ENCODE measurements at regions not wholly inside any gene's neighbourhood (a gene's known extent, or its start where the extent isn't known, plus 50 kb on each side); places are given as distances from the start of the nearest gene placed in this dataset.

DNA sequence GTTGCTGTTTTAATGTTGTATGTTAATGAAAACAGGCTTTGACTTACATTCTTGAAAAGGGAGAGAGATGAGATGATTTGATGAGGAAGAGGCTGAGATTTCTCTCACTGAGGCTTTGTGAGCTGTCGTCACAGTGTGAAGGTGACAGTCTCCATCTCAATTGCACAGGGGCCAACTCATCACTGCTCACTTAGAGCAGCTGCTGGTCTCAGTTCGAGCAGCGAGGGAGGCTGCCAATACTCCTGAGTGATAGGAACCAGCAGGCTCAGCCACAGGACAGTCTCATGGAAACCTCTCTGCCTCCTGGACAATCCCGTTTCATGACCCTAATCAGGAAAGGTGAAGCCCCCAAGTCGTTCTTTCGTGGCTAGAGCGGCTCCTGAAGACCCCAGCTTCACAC, 170.7 kb upstream of the SOX11 start:
- no peaks in the 10 kb centered on the region for H3K9me3 ChIP-seq
- in situ Hi-C loops (cut with MboI; ENCODE audit: low sequenced_read_pairs) = no loop called here

DNA sequence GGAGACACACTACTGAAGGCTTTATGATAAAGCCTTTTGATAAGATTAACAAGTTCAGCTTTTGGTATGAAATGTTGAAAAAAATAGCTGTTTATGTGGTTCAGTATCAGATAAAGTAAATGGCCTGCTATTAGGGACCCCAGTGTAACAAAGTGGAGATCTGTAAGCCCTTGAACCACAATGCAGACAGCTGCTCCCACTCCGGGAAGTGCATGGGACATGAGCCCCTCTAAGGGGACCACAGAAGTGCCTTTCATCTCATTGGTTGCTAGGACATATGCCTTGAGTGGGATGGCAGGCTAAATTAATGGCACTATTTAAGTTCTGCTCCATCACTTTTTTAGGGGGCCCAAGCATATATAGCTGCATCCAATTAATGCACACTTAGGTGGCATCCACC, 167.6 kb upstream of the SOX11 start:
- Histone ChIP-seq H3K27me3 (ENCODE audit: low read depth) (no peaks in the 10 kb centered on the region), H3K9me3 (no peaks in the 10 kb centered on the region), H3K36me3 (replicated peaks) (no peaks in the 10 kb centered on the region), H3K4me3 (no peak overlapping the region), H3K4me1 (no peaks in the 10 kb centered on the region)
- no peak for DNase-seq (ENCODE audit: low spot score in 2 of 2)
- in situ Hi-C loops (cut with MboI; ENCODE audit: low sequenced_read_pairs) = no loop called here

More for the DNA sequence above, 170.7 kb upstream of the SOX11 start:
- H3K36me3 ChIP-seq (replicated peaks) = no peaks in the 10 kb centered on the region
- H3K4me1 ChIP-seq = no peaks in the 10 kb centered on the region
- no peaks in the 10 kb centered on the region for H3K27me3 ChIP-seq (ENCODE audit: low read depth)
- no peak for DNase-seq (ENCODE audit: low spot score in 2 of 2)
- no peak overlapping the region for H3K4me3 ChIP-seq

DNA sequence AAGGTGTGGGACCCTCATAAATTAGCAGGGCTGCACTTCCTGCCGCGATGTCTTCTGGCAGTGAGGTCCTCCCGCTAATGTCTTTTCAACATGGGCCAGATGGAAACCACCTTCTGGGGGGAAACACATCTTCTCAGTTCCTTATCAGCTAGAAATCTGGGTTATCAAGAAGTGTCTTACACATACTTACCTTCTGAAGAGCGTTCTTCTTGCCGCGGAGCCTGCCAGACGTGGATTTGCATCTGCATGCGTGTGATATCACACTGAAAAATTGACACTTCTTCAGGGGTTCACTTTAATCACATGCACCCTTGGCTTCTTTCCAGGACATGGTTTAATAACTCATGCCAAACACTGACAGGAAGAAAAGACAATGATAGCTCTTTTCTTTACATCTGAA, 163.5 kb upstream of the SOX11 start:
- Histone ChIP-seq H3K27me3 (ENCODE audit: low read depth) (no peaks in the 10 kb centered on the region), H3K36me3 (replicated peaks) (no peaks in the 10 kb centered on the region), H3K4me3 (no peak overlapping the region), H3K4me1 (no peaks in the 10 kb centered on the region), H3K9me3 (no peaks in the 10 kb centered on the region)
- no peak for DNase-seq (ENCODE audit: low spot score in 2 of 2)
- in situ Hi-C loops (cut with MboI; ENCODE audit: low sequenced_read_pairs) = no loop called here

DNA sequence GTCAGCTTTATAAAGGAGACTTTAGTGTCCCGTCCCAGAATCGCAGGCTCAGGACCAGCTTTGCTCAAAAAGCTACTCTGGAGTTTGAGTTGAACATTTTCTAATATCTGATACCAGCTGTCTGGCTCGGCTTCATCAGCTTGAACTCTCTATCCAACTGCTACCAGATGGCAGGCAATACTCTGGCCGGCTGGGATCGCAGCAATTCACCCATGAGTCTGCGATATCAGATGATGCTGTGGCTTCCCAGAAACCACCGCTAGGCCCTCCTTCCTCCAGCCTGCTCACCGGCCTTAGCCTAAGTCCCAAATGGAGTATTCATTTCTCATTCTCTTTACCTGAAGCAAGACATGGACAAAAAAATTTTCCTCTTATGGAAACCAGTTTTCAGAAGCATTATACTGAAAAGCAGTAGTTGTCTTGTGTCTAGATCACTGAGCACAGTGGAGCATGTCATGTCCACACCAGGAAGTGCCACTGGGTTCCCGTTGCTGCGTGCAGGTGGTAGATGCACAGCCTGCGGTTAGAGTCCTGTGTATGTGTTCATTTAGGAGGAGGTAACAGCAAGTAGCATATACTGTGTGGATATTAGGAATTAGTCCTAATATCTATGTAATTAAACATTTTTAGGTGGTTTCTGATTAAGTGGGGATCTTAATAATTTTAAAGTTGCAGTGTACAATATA, 162.0 kb upstream of the SOX11 start:
- in situ Hi-C loops (cut with MboI; ENCODE audit: low sequenced_read_pairs) = no loop called here
- no peaks in the 10 kb centered on the region for H3K27me3 ChIP-seq (ENCODE audit: low read depth)

DNA sequence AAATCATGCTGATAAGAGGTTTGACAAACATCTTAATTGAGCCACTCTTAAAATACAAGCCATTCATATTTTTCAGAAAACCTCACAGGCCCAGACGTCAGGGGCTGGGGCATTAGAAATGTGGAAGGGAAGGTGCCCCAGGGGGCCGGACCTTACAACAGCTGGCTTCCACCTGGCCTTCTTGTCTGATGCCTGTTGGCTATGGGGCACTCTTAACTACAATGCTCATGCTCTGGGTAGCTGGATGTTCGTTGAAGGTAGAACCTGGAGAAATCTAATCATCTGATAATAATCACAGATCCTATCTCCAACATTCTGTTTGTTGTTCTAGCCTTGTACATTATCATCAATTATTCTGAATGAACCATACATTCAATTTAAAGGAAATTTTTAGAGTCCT, 156.9 kb upstream of the SOX11 start:
- DNase-seq (ENCODE audit: low spot score in 2 of 2) = no peak
- Histone ChIP-seq H3K27me3 (ENCODE audit: low read depth) (no peaks in the 10 kb centered on the region), H3K36me3 (replicated peaks) (no peaks in the 10 kb centered on the region), H3K9me3 (no peaks in the 10 kb centered on the region), H3K4me1 (no peaks in the 10 kb centered on the region), H3K4me3 (no peak overlapping the region)
- in situ Hi-C loops (cut with MboI; ENCODE audit: low sequenced_read_pairs) = no loop called here

More for the DNA sequence above, 162.0 kb upstream of the SOX11 start:
- Histone ChIP-seq H3K4me1 (no peaks in the 10 kb centered on the region), H3K36me3 (replicated peaks) (no peaks in the 10 kb centered on the region), H3K4me3 (no peak overlapping the region), H3K9me3 (no peaks in the 10 kb centered on the region)
- DNase-seq (ENCODE audit: low spot score in 2 of 2) = no peak

DNA sequence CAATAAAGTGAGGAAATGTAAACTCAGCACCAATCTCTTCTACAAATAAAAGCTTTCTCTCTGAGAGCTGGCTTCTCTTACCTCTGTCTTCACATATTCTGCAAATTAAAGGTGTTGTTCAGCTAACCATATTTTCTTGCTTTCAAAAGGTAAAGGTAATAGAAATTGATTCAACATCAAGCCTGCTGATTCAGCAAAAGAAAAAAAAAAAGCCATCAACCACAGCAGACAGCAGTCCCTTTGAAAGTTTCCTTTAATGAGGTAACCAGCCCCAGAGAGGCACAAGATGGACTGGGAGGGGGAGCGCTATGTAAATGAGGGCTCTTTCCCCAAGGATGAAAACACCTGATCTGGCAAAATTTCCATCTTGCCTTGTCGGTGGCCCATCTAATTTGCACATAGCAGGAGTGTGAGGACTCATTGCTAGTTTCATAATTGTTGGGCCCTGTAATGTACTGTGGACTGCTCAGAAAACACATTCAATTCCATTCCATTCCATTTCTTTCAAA, 154.9 kb upstream of the SOX11 start:
- in situ Hi-C loops (cut with MboI; ENCODE audit: low sequenced_read_pairs) = no loop called here
- no peaks in the 10 kb centered on the region for H3K27me3 ChIP-seq (ENCODE audit: low read depth)
- H3K36me3 ChIP-seq (replicated peaks) = no peaks in the 10 kb centered on the region
- no peak for DNase-seq (ENCODE audit: low spot score in 2 of 2)
- H3K9me3 ChIP-seq = no peaks in the 10 kb centered on the region
- H3K4me3 ChIP-seq = no peak overlapping the region
- H3K4me1 ChIP-seq = no peaks in the 10 kb centered on the region

DNA sequence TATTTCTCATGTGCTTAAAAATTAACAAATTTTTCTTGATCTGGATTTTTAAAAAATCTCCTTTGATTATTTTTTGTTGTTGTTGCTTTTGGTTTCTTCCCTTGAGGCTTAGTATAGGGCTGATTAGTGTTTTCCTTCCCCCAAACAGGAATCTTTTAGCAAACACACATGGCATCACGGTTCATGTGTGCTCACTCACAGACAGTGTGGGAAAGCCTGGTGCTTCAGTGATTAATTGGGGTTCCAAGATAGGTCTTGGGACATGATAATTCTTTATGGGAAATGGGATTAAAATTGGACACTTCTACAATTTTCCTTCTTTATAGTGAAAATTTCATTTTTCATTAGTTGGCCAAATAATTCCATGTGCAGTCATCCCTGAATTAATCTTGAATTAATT, 153.9 kb upstream of the SOX11 start:
- Histone ChIP-seq H3K4me3 (no peak overlapping the region), H3K4me1 (no peaks in the 10 kb centered on the region), H3K9me3 (0 out of 2 replicates have a peak, but pooled peaks cover 2% of the 10 kb centered on the region), H3K36me3 (replicated peaks) (no peaks in the 10 kb centered on the region), H3K27me3 (ENCODE audit: low read depth) (no peaks in the 10 kb centered on the region)
- no peak for DNase-seq (ENCODE audit: low spot score in 2 of 2)
- in situ Hi-C loops (cut with MboI; ENCODE audit: low sequenced_read_pairs) = no loop called here

DNA sequence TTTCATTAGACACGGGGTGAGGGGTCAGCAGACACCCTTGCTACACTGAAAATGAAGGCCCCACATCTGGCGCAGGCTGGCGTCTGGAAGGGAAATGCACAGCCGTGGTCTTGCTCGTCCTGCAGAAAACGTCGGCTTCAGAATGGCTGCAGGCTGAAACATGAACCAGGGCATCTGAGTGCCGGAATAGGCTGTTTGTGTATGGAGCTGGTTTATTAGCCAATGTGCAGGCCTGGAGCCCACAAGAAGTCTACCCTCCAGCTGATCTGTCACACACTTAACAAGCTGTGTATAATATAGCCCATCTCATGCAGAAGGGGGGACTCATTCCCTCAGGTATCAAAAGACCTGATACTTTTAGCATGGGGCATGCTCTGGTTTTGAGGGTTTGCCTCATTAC, 153.4 kb upstream of the SOX11 start:
- no peak for DNase-seq (ENCODE audit: low spot score in 2 of 2)
- no peaks in the 10 kb centered on the region for H3K4me1 ChIP-seq

DNA sequence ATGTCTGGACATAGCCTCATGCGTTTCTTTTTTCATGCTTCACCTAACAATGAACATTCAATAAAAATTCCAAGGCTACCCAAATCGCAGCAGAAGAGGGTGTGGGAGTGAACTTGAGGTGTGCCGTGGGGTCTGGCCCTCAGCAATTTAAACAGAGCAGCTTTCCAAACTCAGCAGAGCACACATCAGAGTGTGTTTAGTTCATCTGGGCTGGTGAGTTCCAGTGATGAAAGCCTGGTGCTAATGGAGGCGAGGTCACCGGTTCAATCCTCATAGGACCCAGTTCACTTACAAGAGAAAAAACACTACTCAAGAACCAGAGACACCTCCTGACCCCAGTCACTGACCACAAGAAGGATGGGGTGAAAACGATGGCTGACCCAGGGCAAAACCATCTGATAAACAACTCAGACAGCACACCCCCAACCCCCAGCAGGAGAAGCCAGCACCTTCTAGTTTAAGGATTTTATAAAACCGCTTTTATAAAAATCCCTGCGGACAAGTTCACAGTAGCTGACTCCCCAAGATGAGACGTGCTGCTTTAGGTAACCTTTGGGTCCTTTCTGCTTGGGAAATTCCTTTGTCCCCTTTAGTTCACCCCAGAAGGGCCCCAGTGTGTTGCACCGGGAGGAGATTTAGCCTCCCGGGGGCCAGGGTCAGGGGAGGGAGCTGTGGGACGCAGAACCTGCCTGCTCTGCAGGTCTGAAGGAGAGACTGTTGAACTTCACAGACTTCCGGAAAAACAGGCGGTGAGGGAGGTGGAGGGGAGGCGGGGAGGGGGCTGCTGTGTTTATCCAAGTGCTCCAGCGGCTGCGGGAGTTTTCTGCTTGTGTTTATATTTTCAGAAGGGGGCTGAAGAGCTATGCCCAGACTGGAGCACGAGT, 152.7 kb upstream of the SOX11 start:
- Histone ChIP-seq H3K36me3 (replicated peaks) (no peaks in the 10 kb centered on the region), H3K4me1 (no peaks in the 10 kb centered on the region), H3K27me3 (ENCODE audit: low read depth) (no peaks in the 10 kb centered on the region), H3K4me3 (no peak overlapping the region), H3K9me3 (0 out of 2 replicates have a peak, but pooled peaks cover 2% of the 10 kb centered on the region)
- in situ Hi-C loops (cut with MboI; ENCODE audit: low sequenced_read_pairs) = no loop called here
- no peak for DNase-seq (ENCODE audit: low spot score in 2 of 2)

More for the DNA sequence above, 153.4 kb upstream of the SOX11 start:
- no peak overlapping the region for H3K4me3 ChIP-seq
- 0 out of 2 replicates have a peak, but pooled peaks cover 2% of the 10 kb centered on the region for H3K9me3 ChIP-seq
- in situ Hi-C loops (cut with MboI; ENCODE audit: low sequenced_read_pairs) = no loop called here
- H3K36me3 ChIP-seq (replicated peaks) = no peaks in the 10 kb centered on the region
- no peaks in the 10 kb centered on the region for H3K27me3 ChIP-seq (ENCODE audit: low read depth)

DNA sequence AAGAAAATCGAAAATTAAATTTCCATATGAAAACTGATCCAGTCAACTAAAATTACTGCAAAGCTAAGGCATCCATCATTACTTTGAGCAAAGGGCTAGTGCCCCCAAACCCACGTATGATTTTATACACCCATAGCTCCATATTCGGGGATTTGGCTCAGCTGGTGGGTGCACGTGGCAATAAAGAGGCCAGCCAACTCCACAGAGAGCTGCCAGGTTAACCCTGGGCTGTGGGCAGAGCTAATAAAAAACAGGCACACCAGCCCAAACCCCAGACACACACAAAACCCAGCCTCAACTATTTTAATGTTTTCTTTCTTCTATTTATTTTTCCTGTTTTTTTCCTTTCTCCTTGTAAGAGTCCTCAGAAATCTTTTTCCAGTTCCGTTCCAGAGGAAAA, 151.3 kb upstream of the SOX11 start:
- H3K9me3 ChIP-seq = 0 out of 2 replicates have a peak, but pooled peaks cover 2% of the 10 kb centered on the region
- H3K36me3 ChIP-seq (replicated peaks) = no peaks in the 10 kb centered on the region
- in situ Hi-C loops (cut with MboI; ENCODE audit: low sequenced_read_pairs) = no loop called here
- H3K4me1 ChIP-seq = no peaks in the 10 kb centered on the region
- H3K27me3 ChIP-seq (ENCODE audit: low read depth) = no peaks in the 10 kb centered on the region
- no peak for DNase-seq (ENCODE audit: low spot score in 2 of 2)
- no peak overlapping the region for H3K4me3 ChIP-seq

DNA sequence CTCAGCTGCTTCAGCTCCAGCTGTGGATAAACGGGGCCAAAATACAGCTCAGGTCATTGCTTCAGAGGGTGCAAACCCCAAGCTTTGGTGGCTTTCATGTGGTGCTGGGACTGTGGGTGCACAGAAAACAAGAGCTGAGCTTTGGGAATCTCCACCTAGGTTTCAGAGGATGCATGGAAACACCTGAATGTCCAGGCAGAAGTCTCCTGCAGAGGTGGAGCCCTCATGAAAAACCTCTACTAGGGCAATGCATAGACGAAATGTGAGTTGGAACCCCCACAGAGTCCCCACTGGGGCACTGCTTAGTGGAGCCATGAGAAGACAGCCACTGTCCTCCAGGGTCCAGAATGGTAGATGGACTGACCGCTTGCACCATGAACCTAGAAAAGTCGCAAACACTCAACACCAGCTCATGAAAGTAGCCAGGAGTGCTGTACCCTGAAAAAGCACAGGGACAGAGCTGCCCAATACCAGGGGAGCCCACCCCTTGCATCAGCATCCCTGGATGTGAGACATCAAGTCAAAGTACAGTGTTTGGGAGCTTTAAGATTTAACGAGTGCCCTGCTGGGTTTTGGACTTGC, 147.9 kb upstream of the SOX11 start:
- DNase-seq (ENCODE audit: low spot score in 2 of 2) = no peak
- in situ Hi-C loops (cut with MboI; ENCODE audit: low sequenced_read_pairs) = no loop called here
- 0 out of 2 replicates have a peak, but pooled peaks cover 2% of the 10 kb centered on the region for H3K9me3 ChIP-seq

DNA sequence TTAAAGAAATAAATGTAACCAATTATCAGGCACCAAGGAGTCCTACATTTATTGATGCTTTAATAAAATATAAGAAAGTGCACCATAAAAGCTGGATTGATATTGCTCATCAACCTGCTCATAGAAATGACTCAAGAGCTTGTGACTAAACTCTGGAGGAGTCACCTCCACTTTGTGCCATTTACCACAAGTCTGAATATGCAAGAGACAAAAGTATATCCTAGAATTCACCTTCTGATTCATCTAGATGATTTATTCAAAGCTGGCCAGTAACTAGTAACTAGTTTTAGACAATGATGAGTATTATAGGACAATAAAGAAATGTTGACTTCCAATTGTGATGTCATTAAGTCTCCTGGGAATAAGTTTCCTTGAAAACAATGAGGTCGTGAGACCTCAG, 146.0 kb upstream of the SOX11 start:
- no peaks in the 10 kb centered on the region for H3K4me1 ChIP-seq
- 0 out of 2 replicates have a peak, but pooled peaks cover 2% of the 10 kb centered on the region for H3K9me3 ChIP-seq
- H3K27me3 ChIP-seq (ENCODE audit: low read depth) = no peaks in the 10 kb centered on the region
- no peaks in the 10 kb centered on the region for H3K36me3 ChIP-seq (replicated peaks)
- DNase-seq (ENCODE audit: low spot score in 2 of 2) = no peak
- H3K4me3 ChIP-seq = no peak overlapping the region
- in situ Hi-C loops (cut with MboI; ENCODE audit: low sequenced_read_pairs) = no loop called here

More for the DNA sequence above, 147.9 kb upstream of the SOX11 start:
- Histone ChIP-seq H3K36me3 (replicated peaks) (no peaks in the 10 kb centered on the region), H3K27me3 (ENCODE audit: low read depth) (no peaks in the 10 kb centered on the region), H3K4me1 (no peaks in the 10 kb centered on the region), H3K4me3 (no peak overlapping the region)

DNA sequence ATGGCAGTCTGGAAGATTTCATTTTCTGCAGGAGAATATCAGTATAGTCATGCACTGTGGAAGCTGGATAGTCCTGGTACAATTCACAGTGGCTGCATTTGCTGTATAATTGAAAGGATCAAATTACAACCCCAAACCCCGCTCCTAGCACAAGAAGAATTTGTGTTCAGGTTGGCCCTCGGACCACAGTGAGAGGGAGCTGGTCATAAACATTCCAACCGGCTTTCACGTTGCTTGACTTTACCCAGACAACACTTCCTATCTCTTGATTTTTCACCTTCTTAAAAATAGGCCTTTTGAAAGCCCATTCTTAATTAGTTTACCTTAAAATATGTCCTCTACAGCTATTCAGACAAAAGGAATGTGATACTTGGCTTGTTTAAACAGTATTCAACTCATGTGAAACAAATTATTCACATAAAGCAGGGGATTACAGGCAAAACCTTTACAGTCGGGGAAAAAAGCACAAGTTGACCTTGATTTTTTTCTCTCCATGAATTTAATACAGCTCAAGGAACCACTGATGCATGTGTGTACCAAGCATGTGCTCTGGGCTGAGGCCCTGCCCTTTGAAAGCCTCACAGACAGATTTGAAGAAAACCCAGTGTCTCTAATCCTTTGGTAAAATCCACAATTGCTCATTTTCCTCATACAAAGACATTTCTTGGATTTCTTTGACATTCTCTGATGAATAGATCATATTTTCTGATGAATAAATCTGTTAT, 143.0 kb upstream of the SOX11 start:
- Histone ChIP-seq H3K4me1 (no peaks in the 10 kb centered on the region), H3K4me3 (no peak overlapping the region), H3K9me3 (no peaks in the 10 kb centered on the region), H3K36me3 (replicated peaks) (no peaks in the 10 kb centered on the region), H3K27me3 (ENCODE audit: low read depth) (no peaks in the 10 kb centered on the region)
- no peak for DNase-seq (ENCODE audit: low spot score in 2 of 2)
- in situ Hi-C loops (cut with MboI; ENCODE audit: low sequenced_read_pairs) = no loop called here
